Activated CD4-positive, alpha-beta T cell treated with anti-CD3 and anti-CD28 coated beads, Interleukin-10, Interleukin-2, amounts not matched to agents 100 ng/mL and 50 ng/mL, durations not matched to agents 16 hours and 8 hours (primary cell): ENCODE measurements at regions not wholly inside any gene's neighbourhood (a gene's known extent, or its start where the extent isn't known, plus 50 kb on each side); places are given as distances from the start of the nearest gene placed in this dataset.

Experiments
- DNase-seq: peaks from one replicate; pipeline ENCODE4 v3.0.0-alpha.2; 2020

GRCh38 chr5:5981562-5981961, 396.8 kb downstream of the MED10 start:
- DNase-seq = no peak

- DNase-seq = no peak
These were observed 397.8 kb downstream of the MED10 start for GRCh38 chr5:5980538-5980895.

DNA sequence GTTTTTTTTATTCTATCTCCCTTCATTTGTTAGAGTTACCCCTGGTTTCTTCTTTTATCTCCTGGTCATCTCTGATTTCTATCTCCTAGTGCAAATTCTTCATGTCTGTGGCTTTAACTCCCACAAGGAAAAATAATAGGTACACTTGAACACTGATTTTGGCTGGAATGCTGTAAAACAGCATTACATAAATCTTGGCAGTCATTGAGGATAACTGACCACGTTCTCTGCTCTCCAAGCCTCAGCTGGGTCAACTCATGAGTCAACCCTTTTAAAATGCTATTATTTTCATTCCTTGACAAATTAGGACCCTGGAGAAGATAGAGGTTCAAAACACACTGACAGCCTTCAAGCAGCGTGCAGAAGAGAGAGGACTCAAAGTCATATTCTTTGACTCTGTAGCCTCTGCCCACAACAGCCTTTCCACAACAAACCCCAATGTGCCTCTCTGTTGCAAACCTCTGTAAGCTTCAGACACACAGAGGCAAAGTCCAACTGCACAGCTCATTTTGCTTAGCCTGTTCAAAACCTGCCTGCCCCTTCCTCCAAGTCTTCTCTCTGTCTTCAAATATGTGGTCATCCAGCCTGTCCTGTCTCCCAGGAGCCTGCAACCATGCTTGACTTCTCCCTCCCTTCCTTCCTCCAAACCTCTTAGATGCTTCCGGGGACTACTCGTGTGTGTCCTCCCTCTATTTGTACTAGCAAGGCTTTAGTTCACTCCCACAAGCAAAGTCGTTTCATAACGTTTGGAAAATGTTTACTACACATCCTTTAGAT, 398.4 kb downstream of the MED10 start:
- no peak for DNase-seq

- no peak for DNase-seq
These were observed 399.0 kb downstream of the MED10 start for GRCh38 chr5:5979377-5979760.

GRCh38 chr5:5978501-5979376, 399.6 kb downstream of the MED10 start:
- DNase-seq = no peak

DNA sequence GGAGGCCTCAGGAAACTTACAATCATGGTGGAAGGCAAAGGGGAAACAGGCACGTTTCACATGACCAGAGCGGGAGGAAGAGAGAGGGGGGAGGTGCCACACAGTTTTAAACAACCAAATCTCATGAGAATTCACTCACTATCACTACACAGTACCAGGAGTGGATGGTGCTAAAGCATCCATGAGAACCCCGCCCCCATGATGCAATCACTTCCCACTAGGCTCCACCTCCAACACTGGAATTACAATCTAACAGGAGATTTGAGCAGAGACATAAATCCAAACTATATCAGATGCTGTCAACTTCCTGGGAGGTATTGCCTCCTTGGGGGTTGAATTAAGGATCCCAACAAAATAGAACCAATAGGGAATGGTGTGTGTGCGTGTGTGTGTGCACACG, 407.1 kb downstream of the MED10 start:
- DNase-seq = no peak

DNA sequence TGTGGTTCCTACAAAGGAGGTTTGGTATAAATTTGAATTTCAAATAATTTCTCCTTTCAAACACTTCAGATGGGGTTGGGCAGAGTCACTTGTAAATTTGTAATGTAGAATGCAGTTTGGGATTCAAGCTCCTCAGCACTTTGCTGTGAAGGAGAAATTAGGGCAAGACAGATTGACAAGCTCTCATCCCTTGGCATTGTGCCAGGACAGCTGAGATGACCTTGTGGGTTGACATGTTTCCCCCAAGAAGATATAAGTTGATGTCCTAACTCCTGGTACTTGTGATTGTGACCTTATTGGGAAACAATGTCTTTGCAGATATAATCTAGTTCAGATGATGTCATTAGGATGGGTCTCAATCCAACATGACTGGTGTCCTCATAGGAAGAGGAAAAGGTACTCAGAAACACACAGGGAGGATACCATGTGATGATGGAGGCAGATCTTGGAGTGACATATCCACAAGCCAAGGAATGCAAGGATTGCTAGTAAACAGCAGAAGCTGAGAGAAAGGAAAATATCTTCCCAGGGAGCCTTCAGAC, 408.3 kb downstream of the MED10 start:
- DNase-seq = no peak

DNA sequence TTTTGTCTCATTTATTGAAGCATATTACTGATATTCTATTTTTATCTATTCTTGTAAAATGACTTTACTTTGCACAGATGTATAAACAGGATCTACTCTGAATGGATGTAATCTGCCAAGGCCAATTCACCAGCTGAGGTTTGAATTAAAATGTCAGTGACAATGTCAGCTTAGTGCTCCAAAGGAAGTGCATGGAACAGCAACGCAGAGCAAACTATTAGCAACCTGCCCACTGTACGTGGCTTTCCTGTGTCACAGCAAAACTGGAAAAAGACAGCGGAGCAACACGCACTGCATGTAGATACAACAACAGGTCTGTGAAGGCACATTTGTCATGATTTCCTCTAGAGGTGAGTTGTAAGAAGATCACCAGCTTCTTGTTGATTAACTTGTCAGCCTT, 409.4 kb downstream of the MED10 start:
- DNase-seq = no peak

GRCh38 chr5:5967944-5968343, 410.4 kb downstream of the MED10 start:
- DNase-seq = no peak

DNA sequence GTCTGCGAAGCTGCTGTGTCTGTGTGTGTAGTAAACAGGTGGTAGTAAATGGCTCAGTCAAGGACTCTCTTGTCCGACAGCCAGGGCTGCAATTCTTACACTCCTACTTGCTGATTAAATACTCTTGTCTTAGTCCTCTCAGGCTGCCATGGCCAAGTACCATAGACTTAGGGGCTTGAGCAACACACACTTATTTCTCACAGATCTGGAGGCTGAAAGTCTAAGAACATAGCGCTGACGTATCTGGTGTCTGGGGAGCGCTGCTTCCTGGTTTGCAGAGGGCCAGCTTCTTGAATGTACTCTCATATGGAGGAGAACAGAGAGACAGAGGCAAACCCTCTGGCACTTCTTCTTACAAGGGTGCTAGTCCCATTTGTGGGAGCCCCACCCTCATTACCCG, 411.0 kb downstream of the MED10 start:
- no peak for DNase-seq

- DNase-seq = no peak
These were observed 413.2 kb downstream of the MED10 start for GRCh38 chr5:5965132-5965531.

- no peak for DNase-seq
These were observed 414.0 kb downstream of the MED10 start for GRCh38 chr5:5964347-5964746.

DNA sequence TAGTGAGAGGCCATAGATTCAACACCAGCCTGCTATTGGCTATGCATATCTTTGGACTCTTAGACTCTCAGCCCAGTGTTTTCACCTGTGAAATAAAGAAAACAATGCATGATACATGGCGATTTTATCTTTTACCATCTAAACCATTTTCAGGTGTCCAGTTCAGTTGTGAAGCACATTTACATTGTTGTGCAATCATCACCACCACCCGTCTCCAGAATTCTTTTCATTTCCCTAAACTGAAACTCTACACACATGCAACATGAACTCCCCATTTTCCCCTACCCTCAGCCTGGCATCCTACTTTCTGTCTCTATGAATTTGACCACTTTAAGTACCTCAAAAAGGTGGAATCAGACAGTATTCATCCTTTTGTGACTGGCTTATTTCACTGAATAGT, 420.6 kb downstream of the MED10 start:
- no peak for DNase-seq

- no peak for DNase-seq
These were observed 424.1 kb downstream of the MED10 start for GRCh38 chr5:5954275-5954598.

- no peak for DNase-seq
These were observed 424.6 kb downstream of the MED10 start for GRCh38 chr5:5953584-5954274.

- DNase-seq = no peak
These were observed 426.4 kb downstream of the MED10 start for GRCh38 chr5:5951953-5952352.

DNA sequence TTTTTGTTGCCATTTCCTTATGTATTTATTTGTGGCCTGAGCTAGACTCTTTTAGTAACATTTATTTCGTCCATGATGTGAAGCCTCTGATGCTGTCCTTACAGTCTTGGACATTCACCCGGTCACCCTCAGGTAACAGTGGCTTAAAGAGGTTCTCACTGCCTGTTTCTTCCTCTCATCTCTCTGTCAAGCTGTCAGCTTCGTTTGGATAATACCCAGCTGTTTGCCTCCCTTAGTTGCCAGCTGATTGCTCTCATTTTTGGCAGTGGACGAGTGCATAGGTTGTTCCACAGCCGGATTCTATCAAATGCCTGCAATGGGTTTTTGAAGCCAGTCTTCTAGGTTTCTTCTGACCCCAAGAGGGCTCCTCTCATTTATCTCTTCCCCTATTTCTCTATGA, 427.7 kb downstream of the MED10 start:
- no peak for DNase-seq

GRCh38 chr5:5941486-5941885, 436.9 kb downstream of the MED10 start:
- no peak for DNase-seq

GRCh38 chr5:5939759-5940370, 438.5 kb downstream of the MED10 start:
- DNase-seq = no peak

GRCh38 chr5:5933651-5934050, 444.7 kb downstream of the MED10 start:
- no peak for DNase-seq

DNA sequence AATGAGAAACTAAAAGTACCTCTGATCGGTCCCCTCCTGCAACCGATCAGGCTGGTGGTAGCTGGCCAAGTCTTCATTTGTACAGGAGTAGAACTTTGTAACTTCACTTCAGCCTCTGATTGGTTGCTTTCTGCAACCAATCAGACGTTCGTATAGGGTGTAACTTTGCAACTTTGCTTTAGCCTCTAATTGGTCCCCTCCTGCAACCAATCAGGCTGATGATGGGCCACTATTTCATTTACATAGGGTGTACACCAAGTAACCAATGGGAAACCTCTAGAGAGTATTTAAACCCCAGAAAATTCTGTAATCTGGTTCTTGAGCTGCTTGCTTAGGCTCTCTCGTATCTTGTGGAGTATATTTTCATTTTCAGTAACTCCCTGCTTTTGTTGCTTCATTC, 445.5 kb downstream of the MED10 start:
- no peak for DNase-seq

DNA sequence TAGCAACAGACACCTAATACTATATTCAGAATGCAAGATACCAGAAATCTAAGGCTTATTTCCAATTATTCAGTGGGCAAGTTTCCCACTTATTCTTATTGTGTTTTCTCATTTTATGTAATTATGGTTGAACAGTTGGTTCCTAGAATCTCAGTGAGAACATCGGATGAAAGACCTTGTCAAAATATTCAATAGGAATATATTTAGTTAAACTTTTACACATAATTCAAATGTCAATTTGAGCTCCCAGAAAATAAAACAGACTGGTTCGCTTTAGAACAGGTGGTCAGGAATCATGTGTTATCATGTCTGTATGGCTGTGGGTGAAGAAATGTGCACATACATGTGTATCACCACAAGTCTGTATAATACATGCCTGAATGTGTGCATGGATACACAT, 447.8 kb downstream of the MED10 start:
- no peak for DNase-seq
